Left renal pelvis (tissue), 4 donors: ENCODE measurements at regions not wholly inside any gene's neighbourhood (a gene's known extent, or its start where the extent isn't known, plus 50 kb on each side); places are given as distances from the start of the nearest gene placed in this dataset.

Experiments used
- DNase-seq, 4 donors: peaks; one replicate each; pipeline ENCODE4 v3.0.0-alpha.2; 2013; ENCODE audit warnings: low read depth in 4 of 4, low spot score in 3 of 4

DNA sequence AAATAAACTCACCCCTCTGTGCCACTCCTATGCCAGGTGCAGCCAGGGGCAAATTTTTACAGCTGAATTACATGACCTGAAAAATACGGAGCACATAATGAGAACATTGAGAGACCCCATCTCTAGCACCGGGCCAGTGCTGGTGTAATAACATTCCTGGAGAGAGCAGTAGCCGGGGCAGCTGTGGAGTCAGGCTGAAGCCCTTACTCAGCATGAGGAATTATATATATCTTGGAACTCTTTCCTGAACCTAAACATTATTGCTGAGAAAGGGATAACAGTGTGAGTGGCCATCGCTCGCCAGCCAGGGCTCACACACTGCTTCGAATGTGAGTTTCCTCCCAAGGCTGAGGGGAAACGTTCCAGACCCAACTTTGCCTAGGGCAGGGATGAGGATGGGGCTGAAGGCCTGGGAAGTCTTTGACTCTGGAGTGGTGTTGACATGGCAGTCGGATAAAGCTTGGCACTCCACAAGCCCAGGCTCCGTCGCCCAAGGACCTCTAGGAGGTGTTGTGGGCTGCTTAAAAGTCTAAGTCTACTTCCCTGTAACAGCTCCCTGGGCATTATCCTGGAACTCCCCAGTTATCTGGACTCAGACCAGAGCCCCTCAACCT is 269.8 kb downstream of the CDC5L start:
- no peak for DNase-seq

DNA sequence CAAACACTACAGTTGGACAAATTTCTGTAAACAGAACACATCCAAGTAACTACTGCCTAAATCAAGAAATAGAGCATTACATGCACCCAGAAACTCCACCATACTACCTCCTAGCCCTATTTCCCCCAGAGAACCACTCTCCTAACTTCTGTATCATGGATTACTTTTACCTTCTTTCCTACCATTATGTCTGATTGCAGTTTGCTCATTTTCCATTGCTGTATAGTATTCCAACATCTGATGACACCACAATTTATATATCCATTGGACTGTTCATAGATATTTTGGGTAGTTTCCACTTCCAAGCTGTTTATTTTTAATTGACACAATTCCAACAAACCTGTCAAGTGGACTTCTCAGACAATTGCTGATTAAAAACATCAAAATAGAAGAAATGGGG is 271.1 kb downstream of the CDC5L start:
- no peak for DNase-seq

DNA sequence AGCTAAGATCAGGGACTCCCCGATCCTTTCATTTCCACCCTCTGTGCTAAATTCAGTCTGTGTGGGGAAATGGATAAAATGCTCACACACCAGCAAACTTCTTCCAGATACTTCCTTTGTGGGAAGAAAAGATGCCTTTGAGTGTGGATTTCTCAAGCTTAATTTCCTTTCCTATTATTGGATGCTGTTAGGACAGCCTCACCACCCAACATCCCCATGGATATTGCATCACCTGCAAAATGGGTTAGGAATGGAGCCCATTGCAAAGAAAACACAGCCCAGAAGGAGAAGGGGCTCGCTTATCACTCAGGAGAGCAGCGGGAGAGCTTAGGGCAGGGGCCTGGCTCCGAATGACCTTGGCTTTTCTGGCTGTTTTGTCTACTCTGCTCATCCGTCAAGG is 272.2 kb downstream of the CDC5L start:
- DNase-seq, result no peak

DNA sequence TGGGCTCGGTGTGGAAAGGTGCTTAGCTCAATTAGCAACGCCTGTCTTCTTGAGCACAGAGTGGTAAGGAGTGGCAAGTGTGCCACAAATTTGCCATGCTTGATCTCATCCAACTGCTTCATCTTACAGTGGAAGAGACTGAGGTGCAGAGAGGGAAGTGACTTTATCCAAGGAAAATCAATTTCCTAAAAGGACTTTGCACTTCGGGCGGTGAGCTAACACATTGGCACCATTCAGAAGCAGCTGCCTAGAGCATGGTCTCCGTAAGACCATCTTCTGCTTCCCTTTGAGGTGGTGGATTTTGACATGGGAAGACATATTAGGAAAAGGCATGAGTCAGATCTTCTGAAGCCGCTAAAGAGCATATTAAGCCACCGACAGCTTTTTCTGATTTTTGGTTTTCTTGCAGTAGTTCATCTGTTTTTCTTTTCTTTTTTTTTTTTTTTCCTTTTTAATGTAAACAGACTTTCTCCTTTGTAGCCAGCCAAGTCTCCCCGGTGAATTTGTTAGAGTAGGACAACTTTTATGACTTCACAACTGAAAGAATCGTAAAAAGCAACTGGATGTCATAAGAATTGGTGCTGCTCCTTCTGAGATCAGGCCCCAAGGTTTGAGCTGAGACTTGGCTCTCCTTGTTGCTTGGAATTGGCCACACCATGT is 273.2 kb downstream of the CDC5L start:
- no peak for DNase-seq

DNA sequence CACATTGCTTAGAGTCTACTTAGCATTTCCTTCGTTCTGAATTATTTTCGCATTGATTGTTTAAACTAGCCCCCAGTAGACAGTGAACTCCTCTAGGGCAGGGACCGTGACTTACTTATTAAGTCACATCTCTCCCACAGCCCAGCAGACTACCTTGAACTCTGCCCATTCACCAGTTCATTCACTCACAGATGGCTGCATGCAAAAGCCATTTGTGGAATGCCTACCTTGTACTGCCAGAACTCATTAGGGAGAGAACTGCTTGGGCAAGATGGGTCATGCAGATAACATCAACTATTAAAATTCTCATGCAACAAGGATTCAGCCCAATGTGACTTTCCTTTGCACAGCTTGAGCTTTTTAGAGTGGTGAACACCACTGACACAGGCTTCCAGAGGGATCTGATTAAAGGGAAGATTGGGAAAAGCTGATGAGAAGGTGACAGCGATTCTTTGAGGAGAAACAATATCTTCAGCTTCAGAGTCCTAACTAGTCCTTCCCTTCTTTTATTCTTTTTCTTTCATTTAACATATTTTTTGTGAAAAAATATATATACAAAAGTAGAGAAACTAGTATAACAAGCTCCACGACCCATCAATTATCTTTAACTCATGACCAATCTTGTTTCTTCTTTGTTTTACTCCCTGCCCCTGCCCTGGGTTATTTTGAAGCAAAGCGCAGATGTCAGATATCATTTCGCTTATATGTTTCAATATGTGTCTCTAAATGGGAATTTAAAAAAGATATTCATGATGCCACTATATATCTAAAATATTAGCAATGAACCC is 273.9 kb downstream of the CDC5L start:
- DNase-seq, result no peak

DNA sequence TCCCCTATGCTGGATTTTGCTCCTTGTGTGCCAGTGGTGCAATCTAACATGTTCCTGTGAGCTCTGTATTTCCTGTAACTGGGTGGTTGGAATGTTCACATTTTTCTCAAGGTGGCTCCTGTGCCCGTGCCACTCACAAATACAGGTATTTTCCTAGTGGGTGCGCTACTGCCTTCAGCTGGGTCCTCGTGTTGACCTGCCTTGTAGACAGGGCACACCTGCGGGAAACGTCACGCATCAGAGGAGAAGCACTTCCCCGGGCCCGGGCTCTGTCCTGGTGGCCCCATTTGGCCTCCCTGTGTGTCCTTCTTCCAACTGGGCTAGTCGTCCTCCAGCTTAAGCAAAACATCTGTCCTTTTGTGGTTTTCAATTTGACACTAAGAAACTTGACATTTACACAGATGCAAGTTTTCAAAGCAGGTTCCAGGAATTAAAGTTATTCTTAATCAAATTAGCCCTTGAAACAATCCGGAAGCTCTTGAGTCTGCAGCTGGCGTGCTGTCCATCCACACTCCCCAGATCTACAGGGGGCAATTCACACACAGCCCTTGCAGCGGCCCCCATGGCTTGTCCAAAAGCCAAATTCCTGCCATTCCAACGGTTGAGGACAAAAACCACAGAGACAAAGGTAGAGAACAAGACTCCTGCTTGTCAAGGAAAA is 275.1 kb downstream of the CDC5L start:
- no peak for DNase-seq

DNA sequence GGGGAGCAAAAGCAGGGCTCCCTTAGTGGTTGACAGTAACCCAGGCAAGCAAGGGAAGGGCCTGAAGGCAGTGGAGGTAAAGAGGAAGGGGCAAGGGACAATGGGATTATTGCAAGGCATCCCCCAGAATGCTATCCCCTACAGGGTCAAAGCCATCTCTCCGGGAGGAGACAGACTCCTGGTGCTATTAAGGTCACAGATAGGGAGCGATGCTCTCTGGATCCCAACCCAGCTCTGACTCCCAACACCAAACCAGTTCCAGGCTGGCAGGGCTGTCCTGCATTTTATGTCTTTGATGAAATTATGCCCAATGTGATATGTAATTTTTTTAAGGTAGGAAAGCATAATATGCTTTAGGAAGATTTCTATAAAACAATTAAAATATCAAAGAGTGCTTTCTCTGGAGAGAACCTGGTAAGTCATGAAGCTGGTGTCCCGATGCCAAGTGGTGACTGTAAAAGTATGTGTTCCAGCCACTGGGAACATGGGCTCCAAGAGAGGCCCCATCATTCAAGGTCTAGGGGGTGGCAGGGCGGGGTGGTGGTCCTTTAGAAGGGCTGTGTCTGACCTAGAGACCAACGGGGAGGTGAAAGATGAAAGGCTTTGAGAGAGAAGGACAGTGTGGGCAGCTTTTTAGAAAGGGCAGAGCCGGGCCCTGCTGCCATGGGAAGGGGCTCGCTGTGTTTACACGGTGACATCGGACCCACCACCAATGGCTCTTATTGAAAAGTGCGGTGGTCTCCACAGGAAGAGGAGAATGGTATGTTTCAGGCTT is 276.5 kb downstream of the CDC5L start:
- DNase-seq, result no peak

DNA sequence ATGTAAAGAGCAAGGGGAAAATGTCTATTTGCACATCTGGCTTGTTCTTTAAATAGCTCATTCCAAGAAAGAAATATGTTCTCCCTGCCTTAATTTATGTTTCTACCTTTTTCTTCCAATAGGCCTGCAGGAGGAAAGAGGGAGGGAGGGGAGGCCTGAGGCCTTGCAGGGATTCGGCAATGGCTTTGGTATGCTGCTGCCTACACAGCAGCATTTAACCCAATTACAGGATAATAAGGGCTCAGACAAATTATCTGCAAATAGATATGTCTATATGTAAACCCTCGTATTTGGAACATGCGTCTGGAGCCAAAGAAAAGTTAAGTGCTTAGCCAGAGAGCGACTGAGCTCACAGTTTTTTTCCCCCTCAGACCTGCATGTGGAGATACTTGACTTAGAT is 277.2 kb downstream of the CDC5L start:
- DNase-seq, result peak in 1 of 4 donors; percentile 42

DNA sequence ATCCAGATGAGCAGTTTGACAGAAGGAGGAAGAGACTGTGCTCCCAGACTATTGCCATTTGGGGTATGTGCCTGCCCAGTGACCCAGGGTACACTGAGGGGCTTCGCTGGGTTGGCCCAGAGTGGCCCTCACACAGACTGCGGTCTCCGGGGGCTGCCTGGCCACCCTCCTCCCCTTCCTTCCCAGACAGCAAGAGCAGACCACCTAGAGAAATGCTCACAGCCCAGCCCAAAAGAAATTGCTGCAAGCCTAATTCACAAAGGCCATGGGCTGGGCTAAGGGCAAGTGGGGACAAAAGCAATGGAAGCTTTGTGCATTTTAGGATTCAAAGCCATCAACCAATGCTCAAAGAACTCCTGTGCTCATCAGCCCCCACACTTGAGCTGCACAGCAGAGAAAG is 277.6 kb downstream of the CDC5L start:
- DNase-seq, result no peak

DNA sequence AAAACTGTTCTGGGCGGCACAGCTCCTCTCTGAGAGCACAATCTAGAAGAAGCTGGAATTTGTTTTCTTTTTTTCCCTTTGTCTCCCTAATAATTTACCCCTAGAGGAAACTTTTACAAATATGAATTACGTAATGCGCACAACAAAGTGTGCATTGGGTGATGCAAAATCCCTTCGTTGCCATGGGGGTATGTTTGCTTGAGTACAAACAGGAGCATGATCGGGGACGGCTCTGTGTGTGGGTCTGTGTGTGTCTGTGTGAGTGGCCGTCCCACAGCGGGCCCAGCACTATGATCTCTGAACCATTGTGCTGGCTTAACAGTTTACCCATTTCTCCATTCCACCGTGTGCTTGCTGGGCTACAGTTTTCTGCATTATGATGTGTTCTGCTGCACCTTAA is 278.2 kb downstream of the CDC5L start:
- no peak for DNase-seq

DNA sequence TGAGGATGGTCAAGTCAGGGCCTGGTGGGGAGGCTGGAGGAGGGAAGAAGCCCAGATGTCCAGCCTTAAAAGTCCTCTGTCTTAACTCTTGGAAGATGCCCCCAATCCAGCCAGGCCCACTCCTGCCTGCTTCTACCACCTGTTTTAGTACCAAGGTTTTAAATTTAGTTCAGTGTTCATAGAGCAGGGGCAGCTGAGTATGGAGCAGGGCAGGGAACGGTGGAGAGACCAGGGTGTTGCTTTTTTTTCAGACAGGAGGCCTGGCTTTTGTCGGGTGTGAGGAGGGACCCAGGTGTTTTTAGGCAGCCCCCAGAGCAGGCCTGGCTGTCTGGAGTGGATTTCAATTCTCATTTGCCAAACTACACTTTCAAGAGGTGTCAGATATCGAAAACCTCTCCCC is 278.8 kb downstream of the CDC5L start:
- DNase-seq, result no peak

DNA sequence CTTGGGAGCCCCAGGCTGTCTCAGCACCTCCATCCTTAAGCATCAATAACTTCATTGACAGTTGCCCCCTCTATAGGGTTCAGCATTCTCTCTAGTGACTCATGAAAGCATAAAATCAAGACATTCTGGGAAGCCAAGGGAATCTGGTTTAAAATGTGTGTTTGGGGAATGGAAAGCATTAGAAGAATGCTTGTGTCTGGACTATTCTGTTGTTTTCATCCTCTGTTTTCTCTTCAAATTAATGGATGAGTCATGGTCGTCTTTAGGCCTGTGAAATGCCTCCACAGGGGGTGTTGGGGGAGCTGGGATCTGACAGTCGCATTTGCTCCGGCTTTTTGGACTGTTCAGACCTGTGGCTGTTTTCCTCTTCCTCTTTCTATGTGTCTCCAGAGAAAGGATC is 279.7 kb downstream of the CDC5L start:
- no peak for DNase-seq

DNA sequence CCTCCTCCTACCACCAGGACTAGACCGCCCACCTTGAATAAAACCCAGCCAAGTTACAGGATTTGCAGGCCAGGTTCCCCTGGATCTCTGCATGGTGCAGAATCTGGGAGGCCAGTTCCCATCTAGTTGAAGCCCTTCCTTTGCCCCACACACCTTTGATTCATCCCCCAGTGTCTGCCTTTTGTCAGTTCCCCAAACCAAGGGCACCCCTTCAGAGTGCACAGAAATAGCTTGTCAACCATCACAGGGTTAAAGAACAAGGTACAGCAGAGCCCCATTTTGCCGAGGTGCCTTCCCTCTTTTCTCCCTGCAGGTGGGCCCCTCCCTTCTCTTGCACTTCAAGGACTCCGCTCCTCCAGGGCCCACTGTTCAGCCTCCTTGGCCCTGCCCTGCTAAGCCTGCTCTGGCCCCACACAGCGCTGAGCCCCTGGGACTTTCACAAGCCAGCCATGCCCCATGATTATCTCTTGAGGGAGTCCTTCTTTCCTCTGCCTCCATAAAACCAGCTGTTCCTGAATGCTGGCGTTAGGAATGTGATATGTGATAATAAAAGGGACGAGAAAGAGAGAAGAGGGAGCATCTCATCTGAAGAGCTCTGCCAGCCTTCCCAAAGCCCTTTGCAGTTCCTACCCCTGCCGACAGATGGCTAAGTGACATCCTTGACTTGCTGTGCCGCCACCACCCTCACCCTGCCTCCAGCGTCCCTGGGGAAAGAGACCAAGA is 280.3 kb downstream of the CDC5L start:
- no peak for DNase-seq

DNA sequence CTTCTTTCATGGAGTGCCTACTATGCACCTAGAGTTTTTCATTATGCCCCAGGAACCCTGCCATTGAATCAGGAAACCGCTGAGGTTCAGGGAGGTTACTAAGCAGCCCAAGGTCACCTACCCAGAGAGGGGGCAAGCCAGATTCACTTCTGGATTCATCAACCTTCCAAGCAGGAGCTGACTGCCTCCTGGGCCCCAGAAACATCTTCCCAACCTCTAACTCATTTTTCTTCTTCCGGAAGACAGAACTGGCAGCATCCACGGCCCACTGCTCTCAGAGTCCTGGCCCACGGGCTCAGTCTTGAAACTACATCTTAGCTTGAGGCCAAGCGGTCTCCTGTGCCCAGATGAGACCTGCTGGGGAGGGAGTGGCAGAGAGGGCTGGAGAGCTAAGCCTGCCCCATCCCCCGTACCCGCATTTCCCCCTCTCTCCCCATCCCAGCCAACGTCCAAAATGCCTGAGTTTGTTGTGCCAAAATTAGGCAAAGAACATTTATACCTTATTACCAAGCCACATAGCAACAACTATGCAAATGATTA is 281.0 kb downstream of the CDC5L start:
- DNase-seq, result no peak

DNA sequence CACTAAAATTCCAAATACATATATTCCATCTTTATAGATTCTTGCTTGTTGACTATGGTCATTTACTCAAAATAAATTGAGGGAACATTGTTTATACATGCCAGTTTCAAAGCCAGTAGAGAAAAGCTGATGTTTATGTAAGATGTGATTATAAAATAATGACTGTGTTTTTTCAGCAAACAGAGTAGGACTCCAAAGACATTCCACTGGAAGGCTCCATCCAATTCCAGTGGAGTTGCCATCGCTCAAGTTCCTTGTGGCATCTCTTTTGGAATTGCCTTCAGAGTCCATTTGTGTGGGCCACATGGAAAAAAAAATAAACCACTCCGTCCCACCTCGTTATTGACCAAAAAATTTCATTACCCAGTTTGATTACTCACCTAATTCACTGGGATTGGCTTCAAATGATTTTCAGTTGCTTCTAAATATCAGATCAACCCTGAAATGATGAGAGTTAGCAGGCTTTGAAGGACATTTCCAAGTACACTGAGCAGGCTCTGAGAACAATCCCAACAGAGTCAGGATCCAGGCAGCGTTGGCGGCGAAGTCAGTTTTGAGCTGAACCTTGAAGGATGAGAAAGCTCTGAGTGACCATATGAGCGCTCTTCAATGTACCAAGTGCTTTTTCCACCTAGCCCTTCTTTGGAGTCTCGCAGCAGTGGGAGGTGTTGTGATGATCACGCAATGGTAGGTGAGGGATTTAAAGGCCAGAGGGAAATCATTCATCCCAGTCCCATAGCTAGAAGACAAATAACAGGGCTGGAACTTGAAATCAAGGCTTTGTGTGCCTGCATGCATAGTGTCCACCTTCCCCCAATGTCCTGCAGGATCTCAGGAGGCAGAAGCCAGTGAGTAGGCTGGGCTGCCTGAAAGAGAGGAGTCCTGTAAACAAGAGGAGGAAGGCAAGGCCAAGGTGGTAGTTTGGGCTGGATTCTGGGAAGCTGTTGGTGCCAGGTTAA is 281.7 kb downstream of the CDC5L start:
- no peak for DNase-seq

DNA sequence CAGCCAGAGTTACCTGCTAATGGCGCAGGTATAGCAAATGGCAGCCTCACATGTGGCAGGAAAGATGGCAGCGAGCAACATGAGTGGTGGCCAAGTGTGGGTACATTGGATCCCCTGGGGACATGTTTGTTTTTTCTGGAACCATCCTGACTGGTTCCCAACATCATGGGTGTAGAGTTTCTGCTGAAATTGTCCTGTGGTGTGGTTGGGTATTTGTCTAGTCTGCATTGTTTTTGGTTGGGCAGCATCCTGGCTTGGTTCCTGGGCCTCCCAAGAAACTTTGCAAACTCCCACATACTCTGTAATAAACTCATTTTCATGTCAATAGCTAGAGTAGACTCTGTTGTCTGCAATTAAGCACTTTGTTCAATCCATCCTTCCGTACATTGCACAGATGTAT is 282.6 kb downstream of the CDC5L start:
- no peak for DNase-seq

DNA sequence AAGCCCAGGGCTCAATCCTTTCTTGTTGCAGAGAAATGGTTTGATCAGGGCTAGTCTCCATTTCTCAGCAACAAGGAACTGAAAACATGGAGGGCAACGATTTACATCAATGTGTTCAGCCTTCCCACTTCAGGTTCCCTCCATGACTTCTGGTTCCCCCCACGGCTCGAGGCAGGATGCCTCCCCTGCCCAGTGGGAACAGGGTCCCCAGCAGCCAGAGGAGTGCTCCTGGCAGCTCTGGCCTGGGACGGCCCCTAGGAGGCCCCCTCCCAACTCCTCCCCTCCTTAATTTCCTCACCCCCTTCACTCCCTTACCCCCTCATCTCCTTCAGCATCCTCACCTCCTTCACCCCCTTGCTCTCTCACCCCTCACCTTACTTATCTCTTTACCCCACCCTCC is 283.8 kb downstream of the CDC5L start:
- DNase-seq, result no peak

DNA sequence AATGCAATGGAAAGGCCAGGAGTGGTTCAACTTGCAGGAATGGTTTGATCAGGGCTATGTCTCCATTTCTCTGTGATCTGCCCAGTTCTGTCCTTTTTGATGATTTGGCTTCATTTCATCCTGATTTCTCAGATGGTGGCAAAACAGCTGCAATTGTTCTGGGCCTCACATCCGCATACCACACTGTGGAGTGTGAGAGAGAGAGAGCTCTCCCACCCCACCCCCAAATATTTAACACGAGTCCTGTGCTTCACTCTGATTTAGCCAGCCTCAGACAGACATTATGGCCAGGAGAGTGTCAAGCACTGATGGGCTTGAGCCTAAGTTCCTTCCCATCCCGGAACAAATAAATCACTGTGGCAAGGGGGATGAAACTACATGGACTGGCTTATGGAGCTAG is 284.6 kb downstream of the CDC5L start:
- no peak for DNase-seq

DNA sequence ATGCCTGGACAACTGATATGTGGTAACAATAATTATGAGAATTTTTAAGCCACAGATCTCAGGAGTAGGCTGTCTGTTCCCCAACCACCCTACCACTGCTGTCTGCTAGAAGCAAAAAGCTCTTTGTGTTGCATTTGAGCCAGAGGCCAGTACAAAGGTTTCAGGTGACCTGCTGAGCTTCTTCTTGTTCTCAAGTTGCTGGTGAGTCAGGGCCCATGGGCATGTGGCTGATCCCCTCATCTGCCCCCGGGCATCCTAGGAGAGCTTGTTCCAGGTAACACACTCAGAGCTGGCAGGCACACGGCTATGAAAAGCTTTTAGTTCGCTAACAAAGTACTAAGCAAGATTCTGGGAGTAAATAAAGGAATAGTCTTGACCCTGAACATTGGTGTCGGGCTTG is 285.3 kb downstream of the CDC5L start:
- DNase-seq, result no peak
